Activated CD4-positive, alpha-beta memory T cell treated with anti-CD3 and anti-CD28 coated beads for 36 hours (primary cell): ENCODE measurements at regions not wholly inside any gene's neighbourhood (a gene's known extent, or its start where the extent isn't known, plus 50 kb on each side); places are given as distances from the start of the nearest gene placed in this dataset.

Source experiments
- CTCF ChIA-PET: fragments of 350-600 bp; sonication (Branson Sonifier 250); formaldehyde crosslinking; loops from one replicate; lab custom pipeline; 2021; ENCODE audit warnings: antibody characterized with exemption, inconsistent platforms; lab: Charles Lee
- POLR2A ChIA-PET: fragments of 350-600 bp; sonication (Branson Sonifier 250); formaldehyde crosslinking; loops from one replicate; lab custom pipeline; 2021; ENCODE audit warnings: antibody characterized with exemption; lab: Charles Lee
- DNase-seq: peaks from one replicate; pipeline ENCODE4 v3.0.0-alpha.2; 2020
- H3K27ac Mint-ChIP-seq: one replicate; pipeline ENCODE4 v1.8.0; 2021; ENCODE audit warnings: mixed read lengths
- H3K27me3 Mint-ChIP-seq: one replicate; pipeline ENCODE4 v1.8.0; 2021; ENCODE audit warnings: mixed read lengths
- H3K36me3 Mint-ChIP-seq: one replicate; pipeline ENCODE4 v1.8.0; 2021; ENCODE audit warnings: mixed read lengths
- H3K4me1 Mint-ChIP-seq: one replicate; pipeline ENCODE4 v1.8.0; 2021; ENCODE audit warnings: low read depth, mixed read lengths
- H3K4me3 Mint-ChIP-seq: one replicate; pipeline ENCODE4 v1.8.0; 2021; ENCODE audit warnings: mild to moderate bottlenecking, mixed read lengths
- H3K9me3 Mint-ChIP-seq: one replicate; pipeline ENCODE4 v1.8.0; 2021; ENCODE audit warnings: mixed read lengths
- intact Hi-C: fragments of 100-400 bp; cut with micrococcal nuclease; formaldehyde crosslinking; loops from one replicate; pipeline ENCODE4 v1.15.1; 2023

DNA sequence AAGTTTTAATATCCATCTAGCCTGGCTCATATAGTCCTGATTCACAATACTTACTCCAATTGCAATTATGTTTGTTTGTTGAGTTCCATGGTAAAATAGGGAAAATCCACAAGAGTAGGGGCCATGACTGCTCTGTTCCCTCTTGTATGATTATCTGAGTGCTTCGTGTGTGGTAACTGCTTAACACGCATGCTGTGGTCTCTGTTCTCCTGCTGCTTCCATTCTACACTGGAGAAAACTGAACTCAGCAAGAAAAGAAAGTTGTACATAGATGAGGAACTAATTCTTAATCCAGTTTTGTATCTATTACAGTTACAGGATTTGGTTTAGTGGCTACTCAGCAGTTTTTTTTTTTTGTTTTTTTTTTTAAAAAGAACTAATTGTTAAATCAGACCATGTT is 223.0 kb upstream of the SATB1 start:
- CTCF ChIA-PET, result interaction anchor here (0.7 to 2.9 kb wide), 3 partner anchors 26 to 340 kb away, joined by 3 to 16 read pairs (median 3); no protein-coding TSS in a partner anchor
- Mint-ChIP-seq H3K9me3 (no peaks in the 10 kb centered on the region), H3K27ac (peak overlapping the region; percentile 98), H3K4me3 (no peak overlapping the region), H3K36me3 (peaks cover 6% of the 10 kb centered on the region), H3K27me3 (no peaks in the 10 kb centered on the region), H3K4me1 (peaks cover 97% of the 10 kb centered on the region)
- POLR2A ChIA-PET, result interaction anchor here (0.6 to 3.3 kb wide), 13 partner anchors 9 to 209 kb away, joined by 3 to 18 read pairs (median 8); no protein-coding TSS in a partner anchor
- no peak for DNase-seq
- intact Hi-C loops, result loop anchor here (2.0 to 10.0 kb wide), 2 partner anchors 203 to 1407 kb away; no protein-coding TSS in a partner anchor

DNA sequence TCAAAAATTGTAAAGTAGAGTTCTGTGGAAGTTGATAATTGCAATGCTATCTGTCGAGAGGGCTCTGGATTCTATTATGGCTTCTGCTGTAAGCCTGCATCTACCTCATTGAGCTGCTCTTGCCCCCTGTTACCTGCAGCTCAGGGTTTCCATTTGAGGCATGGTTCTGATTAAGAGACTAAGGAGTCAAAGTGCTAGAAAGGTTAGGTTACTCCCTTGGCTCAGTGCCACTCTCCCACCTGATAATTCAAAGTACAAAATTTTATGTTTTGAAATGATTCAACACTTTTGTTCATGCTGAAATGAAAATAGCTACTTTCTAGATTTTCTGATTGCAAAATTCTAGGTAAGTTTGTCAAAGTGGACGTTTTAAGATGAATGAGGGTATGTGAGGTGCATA is 220.5 kb upstream of the SATB1 start:
- intact Hi-C loops, result loop anchor here (1.0 to 10.0 kb wide), 5 partner anchors 15 to 1409 kb away; no protein-coding TSS in a partner anchor
- Mint-ChIP-seq H3K27me3 (no peaks in the 10 kb centered on the region), H3K4me3 (peak overlapping the region; percentile 3), H3K9me3 (peaks cover 17% of the 10 kb centered on the region), H3K36me3 (peaks cover 23% of the 10 kb centered on the region), H3K4me1 (peaks cover 86% of the 10 kb centered on the region), H3K27ac (peak overlapping the region; percentile 96)
- ChIA-PET CTCF (interaction anchor here (0.8 to 2.5 kb wide), 11 partner anchors 24 to 200 kb away, joined by 3 to 14 read pairs (median 3); no protein-coding TSS in a partner anchor), POLR2A (interaction anchor here (0.6 to 3.3 kb wide), 23 partner anchors 9 to 231 kb away, joined by 3 to 42 read pairs (median 5); no protein-coding TSS in a partner anchor)
- peak; percentile 82 for DNase-seq

DNA sequence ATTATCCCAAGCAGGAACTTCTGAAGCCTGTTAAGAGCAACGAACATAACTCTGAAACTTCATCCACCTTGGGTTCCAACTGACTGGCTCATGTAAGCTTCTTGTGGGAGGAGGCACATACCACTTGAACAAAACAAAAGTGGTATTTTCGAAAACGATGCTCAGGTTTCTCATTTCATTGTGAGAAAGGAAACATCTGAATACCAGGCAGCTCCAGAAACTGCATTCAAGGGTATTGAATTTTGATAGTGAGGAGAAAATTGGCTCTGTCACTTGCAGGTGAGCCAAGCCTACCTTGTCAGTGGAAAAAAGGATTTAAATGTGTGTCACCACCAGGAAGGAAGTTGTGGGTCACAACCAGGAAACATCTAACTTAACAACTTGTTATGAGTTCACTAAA is 218.1 kb upstream of the SATB1 start:
- intact Hi-C loops, result loop anchor here (10.0 kb wide), 1 partner anchor 1412 kb away; no protein-coding TSS in a partner anchor
- H3K27me3 Mint-ChIP-seq, result no peaks in the 10 kb centered on the region
- H3K9me3 Mint-ChIP-seq, result peaks cover 17% of the 10 kb centered on the region
- peaks cover 27% of the 10 kb centered on the region for H3K36me3 Mint-ChIP-seq
- peaks cover 67% of the 10 kb centered on the region for H3K4me1 Mint-ChIP-seq
- peak overlapping the region; percentile 96 for H3K27ac Mint-ChIP-seq
- H3K4me3 Mint-ChIP-seq, result peak overlapping the region; percentile 30
- ChIA-PET POLR2A (interaction anchor here (1.1 to 1.8 kb wide), 6 partner anchors 70 to 115 kb away, joined by 3 to 7 read pairs (median 4); no protein-coding TSS in a partner anchor), CTCF (interaction anchor here (0.7 to 2.4 kb wide), 3 partner anchors 69 to 115 kb away, joined by 3 to 9 read pairs (median 3); no protein-coding TSS in a partner anchor)
- DNase-seq, result peak; percentile 24

DNA sequence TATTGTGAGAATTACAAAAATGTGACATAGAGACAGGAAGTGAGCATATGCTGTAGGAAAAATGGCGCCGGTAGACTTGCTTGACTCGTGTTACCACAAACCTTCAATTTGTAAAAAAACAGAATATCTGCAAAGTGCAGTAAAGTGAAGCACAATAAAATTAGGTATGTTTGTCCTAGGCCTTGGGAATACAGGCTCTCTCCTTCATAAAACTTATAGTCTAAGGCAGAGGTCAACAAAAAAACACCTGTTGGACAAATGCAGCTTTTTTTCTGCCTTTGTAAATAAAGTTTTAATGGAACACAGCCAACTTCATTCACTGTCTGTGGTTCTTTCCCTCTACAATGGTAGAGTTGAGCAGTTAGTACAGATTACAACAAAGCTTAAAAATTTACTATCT is 216.8 kb upstream of the SATB1 start:
- Mint-ChIP-seq H3K4me1 (peaks cover 54% of the 10 kb centered on the region), H3K4me3 (no peak overlapping the region), H3K9me3 (peaks cover 24% of the 10 kb centered on the region), H3K36me3 (peaks cover 30% of the 10 kb centered on the region), H3K27me3 (no peaks in the 10 kb centered on the region), H3K27ac (peak overlapping the region; percentile 32)
- POLR2A ChIA-PET, result interaction anchor here (1.3 to 1.8 kb wide), 2 partner anchors 86 to 116 kb away, joined by 3 to 7 read pairs; no protein-coding TSS in a partner anchor
- intact Hi-C loops, result loop anchor here (10.0 kb wide), 1 partner anchor 1413 kb away; no protein-coding TSS in a partner anchor
- CTCF ChIA-PET, result interaction anchor here (1.8 to 2.4 kb wide), 2 partner anchors 83 to 116 kb away, joined by 5 to 9 read pairs; no protein-coding TSS in a partner anchor
- DNase-seq, result no peak

DNA sequence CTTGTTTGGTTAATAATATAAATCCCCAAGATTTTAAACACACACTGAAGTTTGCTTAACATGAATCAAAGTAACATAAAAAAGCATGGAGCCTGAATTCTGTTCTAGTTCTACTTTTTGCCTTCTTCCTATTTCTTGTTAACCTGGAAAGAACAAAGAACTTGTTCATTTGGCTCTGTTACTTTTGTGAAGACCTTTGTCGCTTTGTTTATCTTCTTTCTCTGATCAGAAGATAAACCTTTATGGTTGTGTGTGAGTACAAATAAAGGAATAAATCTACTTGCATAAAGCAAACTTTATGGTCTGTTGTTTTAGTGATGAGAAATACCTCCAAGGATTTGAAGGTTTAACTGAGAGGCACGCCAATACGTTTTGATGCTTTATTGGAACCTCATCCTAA is 210.1 kb upstream of the SATB1 start:
- ChIA-PET CTCF (no interaction called here), POLR2A (no interaction called here)
- Mint-ChIP-seq H3K27ac (no peak overlapping the region), H3K9me3 (peaks cover 14% of the 10 kb centered on the region), H3K36me3 (peaks cover 5% of the 10 kb centered on the region), H3K27me3 (no peaks in the 10 kb centered on the region), H3K4me1 (peaks cover 8% of the 10 kb centered on the region), H3K4me3 (no peak overlapping the region)
- intact Hi-C loops, result no loop called here
- DNase-seq, result no peak

DNA sequence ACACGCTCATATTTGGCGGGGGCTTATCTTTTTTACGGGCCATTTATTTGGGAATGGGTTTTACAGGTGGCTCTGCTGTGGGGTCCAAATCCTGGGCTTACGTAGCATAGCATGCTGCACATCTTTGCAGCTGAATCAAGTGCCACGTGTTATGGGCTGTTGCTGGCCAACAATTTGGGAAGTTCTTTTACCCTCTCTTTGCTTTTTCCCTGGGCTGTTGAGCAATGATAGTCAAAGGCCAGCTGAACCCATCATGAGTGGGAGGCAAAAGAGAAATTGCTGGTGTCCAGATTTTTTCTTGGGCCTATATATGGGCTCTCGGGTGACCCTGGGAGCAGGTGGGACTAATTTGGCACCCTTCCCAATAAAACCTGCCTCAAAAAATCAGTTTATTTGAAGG is 209.3 kb upstream of the SATB1 start:
- Mint-ChIP-seq H3K4me1 (peaks cover 5% of the 10 kb centered on the region), H3K27me3 (no peaks in the 10 kb centered on the region), H3K4me3 (no peak overlapping the region), H3K27ac (no peak overlapping the region), H3K9me3 (peaks cover 14% of the 10 kb centered on the region), H3K36me3 (peaks cover 5% of the 10 kb centered on the region)
- ChIA-PET CTCF (no interaction called here), POLR2A (no interaction called here)
- no peak for DNase-seq
- intact Hi-C loops, result no loop called here

DNA sequence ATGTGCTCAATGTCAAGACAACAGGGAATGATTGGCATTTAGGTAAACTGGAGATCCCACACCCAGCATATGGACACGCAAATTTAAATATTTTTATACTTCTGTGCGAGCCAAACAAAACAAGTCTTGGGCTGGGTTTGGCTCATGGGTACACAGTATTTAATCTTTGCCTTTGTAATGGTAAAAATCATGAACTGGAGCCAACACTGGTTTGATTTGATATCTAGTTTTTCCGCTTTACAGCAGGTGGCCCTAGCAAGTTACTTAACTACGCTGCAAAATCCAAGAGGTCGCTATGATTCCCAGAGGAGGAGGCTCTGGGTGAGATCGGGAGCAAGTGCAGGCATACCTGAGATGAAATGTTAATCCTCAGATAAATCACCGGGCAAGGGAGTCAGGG is 207.9 kb upstream of the SATB1 start:
- CTCF ChIA-PET, result no interaction called here

DNA sequence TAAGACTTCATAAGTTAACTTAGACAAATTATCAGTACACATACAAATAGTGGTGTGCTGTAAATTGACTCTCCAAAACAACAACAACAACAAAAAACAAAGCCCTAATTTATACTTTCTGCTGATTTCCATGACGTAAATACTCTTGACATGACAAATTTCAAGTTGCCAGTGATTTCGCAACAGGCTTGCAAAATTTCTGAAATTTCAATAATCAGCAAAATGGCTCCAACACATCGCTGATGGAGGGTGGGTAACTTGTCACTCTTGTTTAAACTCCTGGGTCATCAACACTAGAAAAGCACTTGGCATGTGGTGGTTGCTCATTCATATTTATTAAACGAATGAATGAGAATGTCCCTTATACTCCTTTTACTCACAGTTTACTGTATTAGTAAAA is 205.2 kb upstream of the SATB1 start:
- Mint-ChIP-seq H3K4me3 (no peak overlapping the region), H3K27ac (no peak overlapping the region), H3K36me3 (peaks cover 2% of the 10 kb centered on the region), H3K9me3 (peaks cover 7% of the 10 kb centered on the region), H3K27me3 (no peaks in the 10 kb centered on the region), H3K4me1 (peaks cover 5% of the 10 kb centered on the region)
- no peak for DNase-seq
- POLR2A ChIA-PET, result no interaction called here
- intact Hi-C loops, result no loop called here
- CTCF ChIA-PET, result no interaction called here

More for the DNA sequence above, 207.9 kb upstream of the SATB1 start:
- Mint-ChIP-seq H3K4me3 (no peak overlapping the region), H3K27ac (no peak overlapping the region), H3K27me3 (no peaks in the 10 kb centered on the region), H3K36me3 (peaks cover 3% of the 10 kb centered on the region), H3K4me1 (peaks cover 5% of the 10 kb centered on the region), H3K9me3 (peaks cover 12% of the 10 kb centered on the region)
- DNase-seq, result no peak
- POLR2A ChIA-PET, result no interaction called here
- intact Hi-C loops, result no loop called here

DNA sequence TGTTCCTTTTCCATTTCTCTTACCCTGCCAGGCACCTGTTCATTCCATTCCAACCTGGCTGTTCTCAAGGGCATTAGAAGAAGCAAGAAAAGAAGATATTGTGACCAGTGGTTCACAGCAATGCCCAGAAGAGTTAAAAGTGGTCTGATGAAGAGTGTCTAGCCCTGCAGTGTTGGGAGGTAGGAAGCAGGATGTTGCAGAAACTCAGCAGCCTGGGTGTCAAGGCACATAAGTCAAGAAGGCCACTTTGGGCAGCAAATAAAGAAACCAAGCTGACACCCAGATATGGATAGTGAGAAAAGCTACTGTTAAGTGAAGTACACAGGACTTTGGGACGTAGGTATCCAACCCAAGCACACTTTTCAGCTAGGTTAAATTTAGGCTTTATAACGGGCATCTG is 199.9 kb upstream of the SATB1 start:
- ChIA-PET CTCF (interaction anchor here (0.6 to 1.4 kb wide), 4 partner anchors 9 to 179 kb away, joined by 3 to 5 read pairs (median 3); no protein-coding TSS in a partner anchor), POLR2A (interaction anchor here (0.6 kb wide), 1 partner anchor 16 kb away, joined by 5 read pairs; no protein-coding TSS in a partner anchor)
- Mint-ChIP-seq H3K9me3 (no peaks in the 10 kb centered on the region), H3K36me3 (no peaks in the 10 kb centered on the region), H3K27me3 (no peaks in the 10 kb centered on the region), H3K4me1 (peaks cover 9% of the 10 kb centered on the region), H3K27ac (no peak overlapping the region), H3K4me3 (no peak overlapping the region)
- no peak for DNase-seq
- intact Hi-C loops, result no loop called here

DNA sequence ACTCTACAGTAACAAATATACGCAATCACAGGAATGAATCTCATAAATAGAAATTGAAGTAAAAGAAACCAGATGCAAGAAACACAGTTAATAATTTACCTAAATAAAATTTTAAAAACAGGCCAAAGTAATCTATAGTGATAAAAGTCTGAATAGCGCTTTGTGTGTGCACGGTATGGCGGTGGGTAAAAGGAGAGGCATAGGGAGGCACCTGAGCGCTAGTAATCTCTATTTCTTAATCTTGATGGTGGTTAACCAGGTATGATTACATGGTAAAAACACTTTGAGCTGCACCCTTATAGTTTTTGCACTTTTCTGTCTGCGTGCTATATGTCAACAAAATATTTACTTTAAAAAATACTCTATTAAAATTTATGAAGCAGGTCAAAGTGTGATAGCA is 198.1 kb upstream of the SATB1 start:
- ChIA-PET CTCF (no interaction called here), POLR2A (no interaction called here)
- no peaks in the 10 kb centered on the region for H3K9me3 Mint-ChIP-seq
- H3K36me3 Mint-ChIP-seq, result no peaks in the 10 kb centered on the region
- H3K4me1 Mint-ChIP-seq, result peaks cover 9% of the 10 kb centered on the region
- no peak overlapping the region for H3K4me3 Mint-ChIP-seq
- H3K27me3 Mint-ChIP-seq, result no peaks in the 10 kb centered on the region
- H3K27ac Mint-ChIP-seq, result no peak overlapping the region
- DNase-seq, result no peak
- intact Hi-C loops, result no loop called here

DNA sequence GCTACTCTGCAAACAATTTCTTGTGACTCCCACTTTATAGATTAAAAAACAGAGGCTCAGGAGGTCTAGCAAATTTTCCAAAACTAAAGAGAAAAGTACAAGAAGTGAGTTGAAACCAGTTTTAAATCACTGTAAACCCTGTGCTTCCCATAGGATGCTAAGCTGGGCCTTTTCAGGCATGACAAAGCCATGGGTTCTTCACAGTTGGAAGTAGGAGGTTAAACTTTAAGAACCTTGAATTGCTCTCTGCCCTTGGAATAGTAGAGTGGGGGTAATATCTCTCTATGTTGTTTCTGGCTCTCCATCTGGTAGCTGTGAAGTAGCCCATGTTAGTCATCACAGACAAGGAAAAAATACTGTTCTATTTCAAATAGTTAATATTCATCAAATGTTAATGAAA is 193.6 kb upstream of the SATB1 start:
- H3K4me3 Mint-ChIP-seq, result no peak overlapping the region
- no peak for DNase-seq
- no peaks in the 10 kb centered on the region for H3K27me3 Mint-ChIP-seq
- H3K36me3 Mint-ChIP-seq, result no peaks in the 10 kb centered on the region
- ChIA-PET POLR2A (no interaction called here), CTCF (interaction anchor here (0.6 kb wide), 1 partner anchor 287 kb away, joined by 3 read pairs; no protein-coding TSS in a partner anchor)
- H3K27ac Mint-ChIP-seq, result no peak overlapping the region
- H3K9me3 Mint-ChIP-seq, result no peaks in the 10 kb centered on the region
- no peaks in the 10 kb centered on the region for H3K4me1 Mint-ChIP-seq
- intact Hi-C loops, result no loop called here

DNA sequence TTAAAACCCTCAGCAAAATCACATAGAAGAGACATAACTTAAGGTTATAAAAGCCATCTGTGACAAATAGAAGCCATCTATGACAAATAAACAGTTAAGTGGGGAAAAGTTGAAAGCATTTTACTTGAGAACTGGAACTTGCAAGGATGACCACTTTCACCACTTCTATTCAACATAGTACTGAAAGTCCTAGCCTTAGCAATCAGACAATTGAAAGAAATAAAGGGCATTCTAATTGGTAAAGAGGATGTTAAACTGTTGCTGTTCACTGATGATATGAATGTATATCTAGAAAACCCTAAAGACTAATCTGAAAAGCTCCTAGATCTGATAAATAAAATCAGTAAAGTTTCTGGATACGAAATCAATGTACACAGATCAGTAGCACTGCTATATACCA is 186.9 kb upstream of the SATB1 start:
- CTCF ChIA-PET, result no interaction called here
- POLR2A ChIA-PET, result no interaction called here

More for the DNA sequence above, 186.9 kb upstream of the SATB1 start:
- H3K9me3 Mint-ChIP-seq, result peaks cover 9% of the 10 kb centered on the region
- no peak overlapping the region for H3K27ac Mint-ChIP-seq
- no peak for DNase-seq
- H3K4me1 Mint-ChIP-seq, result peaks cover 4% of the 10 kb centered on the region
- H3K27me3 Mint-ChIP-seq, result no peaks in the 10 kb centered on the region
- H3K36me3 Mint-ChIP-seq, result peaks cover 6% of the 10 kb centered on the region
- H3K4me3 Mint-ChIP-seq, result no peak overlapping the region
- intact Hi-C loops, result no loop called here
